HG03378 (cell line): ENCODE measurements at regions not wholly inside any gene's neighbourhood (a gene's known extent, or its start where the extent isn't known, plus 50 kb on each side); places are given as distances from the start of the nearest gene placed in this dataset.

Source experiments
- ATAC-seq: cut with Tn5 transposase; IDR thresholded peaks from one replicate; pipeline ENCODE4 v1.9.1; 2021; ENCODE audit warnings: mild to moderate bottlenecking, moderate library complexity; ENCODE audit not compliant: unreplicated experiment

GRCh38 chr16:49216593-49216992 is 65.0 kb downstream of the CBLN1 start:
- ATAC-seq, result no peak

- no peak for ATAC-seq
Observed at GRCh38 chr16:49213594-49213993, 68.0 kb downstream of the CBLN1 start.

- no peak for ATAC-seq
Observed at GRCh38 chr16:49204191-49204590, 77.4 kb downstream of the CBLN1 start.

- ATAC-seq, result no peak
Observed at GRCh38 chr16:49203361-49203760, 78.3 kb downstream of the CBLN1 start.

GRCh38 chr16:49201118-49201517 is 80.5 kb downstream of the CBLN1 start:
- no peak for ATAC-seq

- no peak for ATAC-seq
Observed at GRCh38 chr16:49200223-49200820, 81.3 kb downstream of the CBLN1 start.

GRCh38 chr16:49195237-49195548 is 86.4 kb downstream of the CBLN1 start:
- ATAC-seq, result no peak

GRCh38 chr16:49194537-49195236 is 87.0 kb downstream of the CBLN1 start:
- no peak for ATAC-seq

GRCh38 chr16:49193596-49193995 is 88.0 kb downstream of the CBLN1 start:
- ATAC-seq, result no peak

GRCh38 chr16:49189286-49189685 is 92.4 kb downstream of the CBLN1 start:
- no peak for ATAC-seq

- ATAC-seq, result no peak
Observed at GRCh38 chr16:49183911-49184310, 97.7 kb downstream of the CBLN1 start.

GRCh38 chr16:49181791-49182518 is 99.7 kb downstream of the CBLN1 start:
- no peak for ATAC-seq

- no peak for ATAC-seq
Observed at GRCh38 chr16:49179714-49180330, 101.8 kb downstream of the CBLN1 start.

GRCh38 chr16:49168126-49168525 is 113.5 kb downstream of the CBLN1 start:
- no peak for ATAC-seq

- ATAC-seq, result no peak
Observed at GRCh38 chr16:49165025-49165424, 116.6 kb downstream of the CBLN1 start.

- no peak for ATAC-seq
Observed at GRCh38 chr16:49161191-49161590, 120.4 kb downstream of the CBLN1 start.

- ATAC-seq, result no peak
Observed at GRCh38 chr16:49158029-49158642, 123.5 kb downstream of the CBLN1 start.

- ATAC-seq, result no peak
Observed at GRCh38 chr16:49150341-49150740, 131.3 kb downstream of the CBLN1 start.

- no peak for ATAC-seq
Observed at GRCh38 chr16:49148410-49148809, 133.2 kb downstream of the CBLN1 start.

- no peak for ATAC-seq
Observed at GRCh38 chr16:49140618-49141017, 141.0 kb downstream of the CBLN1 start.

GRCh38 chr16:49130397-49130796 is 151.2 kb downstream of the CBLN1 start:
- no peak for ATAC-seq
